ENCODE measurements at regions not wholly inside any gene's neighbourhood (a gene's known extent, or its start where the extent isn't known, plus 50 kb on each side); places are given as distances from the start of the nearest gene placed in this dataset.

DNA sequence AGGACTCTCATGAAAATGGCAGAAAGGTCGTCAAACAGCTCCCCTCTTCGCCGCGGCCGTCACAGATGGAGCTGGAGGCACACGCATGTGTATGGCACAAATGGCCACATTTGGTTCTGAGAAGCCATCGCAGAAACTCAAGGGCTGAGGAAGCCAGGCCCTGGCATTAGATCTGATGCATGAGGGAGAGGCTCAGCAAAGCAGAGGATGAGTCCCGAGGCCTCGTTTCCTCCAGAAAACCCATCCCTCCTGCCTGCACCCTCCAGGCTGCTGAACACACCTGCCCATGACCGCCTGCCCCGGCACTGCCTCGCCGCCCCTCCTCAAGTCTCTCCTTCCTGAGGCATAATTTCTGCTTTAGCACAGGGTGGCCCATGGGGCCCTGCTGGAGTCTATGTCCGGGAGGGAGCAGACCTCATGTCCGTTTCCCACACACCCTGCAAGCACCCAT, 240.3 kb downstream of the DLL1 start:
- H3K4me1 ChIP-seq (ENCODE audit: low read depth): no peaks in the 10 kb centered on the region
- no peak overlapping the region for H3K4me3 ChIP-seq
- no peaks in the 10 kb centered on the region for H3K27me3 ChIP-seq
- H3K27ac ChIP-seq: no peak overlapping the region
- no peak for DNase-seq (ENCODE audit: low read depth in 1 of 2, low spot score in 1 of 2)
- no peaks in the 10 kb centered on the region for H3K9me3 ChIP-seq (ENCODE audit: low read depth)
- H3K36me3 ChIP-seq: no peaks in the 10 kb centered on the region
- TF ChIP-seq, protein P1, sequence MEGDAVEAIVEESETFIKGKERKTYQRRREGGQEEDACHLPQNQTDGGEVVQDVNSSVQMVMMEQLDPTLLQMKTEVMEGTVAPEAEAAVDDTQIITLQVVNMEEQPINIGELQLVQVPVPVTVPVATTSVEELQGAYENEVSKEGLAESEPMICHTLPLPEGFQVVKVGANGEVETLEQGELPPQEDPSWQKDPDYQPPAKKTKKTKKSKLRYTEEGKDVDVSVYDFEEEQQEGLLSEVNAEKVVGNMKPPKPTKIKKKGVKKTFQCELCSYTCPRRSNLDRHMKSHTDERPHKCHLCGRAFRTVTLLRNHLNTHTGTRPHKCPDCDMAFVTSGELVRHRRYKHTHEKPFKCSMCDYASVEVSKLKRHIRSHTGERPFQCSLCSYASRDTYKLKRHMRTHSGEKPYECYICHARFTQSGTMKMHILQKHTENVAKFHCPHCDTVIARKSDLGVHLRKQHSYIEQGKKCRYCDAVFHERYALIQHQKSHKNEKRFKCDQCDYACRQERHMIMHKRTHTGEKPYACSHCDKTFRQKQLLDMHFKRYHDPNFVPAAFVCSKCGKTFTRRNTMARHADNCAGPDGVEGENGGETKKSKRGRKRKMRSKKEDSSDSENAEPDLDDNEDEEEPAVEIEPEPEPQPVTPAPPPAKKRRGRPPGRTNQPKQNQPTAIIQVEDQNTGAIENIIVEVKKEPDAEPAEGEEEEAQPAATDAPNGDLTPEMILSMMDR (IDR thresholded peaks at IDR 0.05; ENCODE audit: low read depth, low read length): no peak

DNA sequence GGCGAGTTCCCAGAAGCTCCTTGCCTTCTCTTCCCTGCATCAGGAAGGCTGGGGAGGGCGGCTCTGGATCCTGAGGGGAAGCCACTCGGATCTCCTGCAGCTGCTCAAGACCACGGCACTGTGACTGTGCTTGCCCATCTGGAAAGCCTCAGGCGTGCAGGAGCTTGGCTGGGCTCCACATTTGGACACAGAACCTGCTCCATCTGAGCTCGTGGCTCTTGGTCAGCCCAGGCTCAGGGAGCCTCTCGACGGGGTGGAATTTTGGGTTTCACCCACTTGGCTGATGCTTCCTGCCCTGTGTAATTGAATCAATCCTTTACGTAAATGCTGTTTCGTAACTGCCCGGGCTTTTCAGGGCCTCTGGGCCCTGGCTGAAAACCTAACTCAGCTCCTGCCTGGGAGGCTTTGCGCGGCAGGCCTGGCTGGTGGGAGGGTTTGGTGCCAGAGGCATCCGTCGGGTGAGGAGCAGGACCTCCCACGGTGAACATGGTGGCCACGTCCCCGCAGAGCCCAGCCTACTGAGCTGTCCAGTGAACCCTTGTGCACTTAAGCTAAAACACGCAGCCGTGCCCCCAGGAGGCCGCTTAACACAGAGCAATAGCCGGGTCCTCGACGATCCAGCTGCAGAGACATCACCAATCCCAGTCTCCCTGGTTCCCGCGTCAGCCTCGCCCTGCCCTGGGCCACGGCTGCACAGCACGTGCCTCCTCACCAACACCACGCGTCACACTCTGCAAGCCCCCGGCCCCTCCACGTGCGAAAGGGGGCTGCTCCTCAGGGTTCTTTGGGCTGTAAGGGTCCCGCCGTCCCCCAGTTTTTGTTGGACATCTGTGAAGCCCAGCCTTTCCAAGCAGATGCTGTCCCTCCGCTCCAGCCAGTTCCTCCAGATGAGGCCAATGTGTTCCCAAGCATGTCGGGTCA, 241.0 kb downstream of the DLL1 start:
- Histone ChIP-seq H3K27me3 (no peaks in the 10 kb centered on the region), H3K4me1 (ENCODE audit: low read depth) (no peaks in the 10 kb centered on the region), H3K27ac (no peak overlapping the region), H3K4me3 (no peak overlapping the region), H3K9me3 (ENCODE audit: low read depth) (no peaks in the 10 kb centered on the region), H3K36me3 (no peaks in the 10 kb centered on the region)
- TF ChIP-seq, protein P1 (IDR thresholded peaks at IDR 0.05; ENCODE audit: low read depth, low read length): no peak
- peak in 1 of 2 donors; percentile 96 for DNase-seq (ENCODE audit: low read depth in 1 of 2, low spot score in 1 of 2)

DNA sequence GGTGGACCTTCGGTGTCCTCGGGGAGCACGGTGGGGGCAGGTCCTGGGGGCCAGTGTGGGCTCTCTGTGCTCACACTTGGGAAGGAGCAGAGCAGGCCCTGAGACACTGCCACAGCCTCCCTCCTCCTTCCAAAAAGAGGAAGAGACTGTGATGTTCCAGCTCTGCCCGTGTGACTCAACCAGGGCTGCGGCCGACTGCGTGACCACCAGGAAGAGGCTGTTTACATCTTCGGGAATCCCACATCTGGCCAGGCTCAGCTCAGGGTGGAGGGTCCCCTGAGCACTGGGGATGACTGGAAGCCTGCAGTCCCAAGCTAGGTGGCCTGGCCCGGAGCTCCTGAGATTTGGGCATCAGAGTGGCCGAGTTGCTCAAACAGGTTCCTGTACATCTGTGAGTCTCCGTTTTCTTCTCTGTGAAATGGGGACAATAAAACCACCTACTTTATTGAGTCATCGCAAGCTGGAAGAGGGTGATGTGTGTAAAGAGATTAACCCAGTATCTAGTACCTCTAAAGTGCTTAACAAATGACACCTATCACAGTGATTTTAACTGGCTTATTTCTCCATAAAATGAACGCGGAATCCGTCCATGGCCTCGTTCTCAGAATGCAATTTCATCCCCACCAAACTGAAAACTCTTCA, 242.1 kb downstream of the DLL1 start:
- no peak overlapping the region for H3K27ac ChIP-seq
- H3K27me3 ChIP-seq: no peaks in the 10 kb centered on the region
- TF ChIP-seq, protein P1 (IDR thresholded peaks at IDR 0.05; ENCODE audit: low read depth, low read length): no peak
- H3K36me3 ChIP-seq: no peaks in the 10 kb centered on the region
- DNase-seq (ENCODE audit: low read depth in 1 of 2, low spot score in 1 of 2): peak in 1 of 2 donors; percentile 56
- H3K4me1 ChIP-seq (ENCODE audit: low read depth): peaks cover 5% of the 10 kb centered on the region
- no peak overlapping the region for H3K4me3 ChIP-seq
- no peaks in the 10 kb centered on the region for H3K9me3 ChIP-seq (ENCODE audit: low read depth)

DNA sequence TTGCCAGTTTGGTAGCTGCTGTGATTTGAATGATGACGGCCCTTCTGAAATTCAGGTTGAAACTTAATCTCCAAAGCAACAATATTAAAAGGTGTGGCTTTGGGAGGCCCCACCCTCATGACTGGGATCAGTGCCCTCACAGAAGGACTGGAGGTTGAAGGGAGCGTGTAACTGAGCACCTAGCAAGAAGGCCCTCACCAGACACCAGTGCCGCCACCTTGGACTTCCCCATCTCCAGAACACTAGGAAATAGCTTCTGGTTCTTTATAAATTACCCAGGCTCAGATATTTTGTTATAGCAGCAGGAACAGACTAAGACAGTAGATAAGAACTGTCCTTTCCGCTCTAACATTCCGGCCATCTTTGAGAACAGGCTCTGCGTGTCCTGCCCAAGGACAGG, 243.1 kb downstream of the DLL1 start:
- Histone ChIP-seq H3K4me3 (no peak overlapping the region), H3K36me3 (no peaks in the 10 kb centered on the region), H3K27ac (no peak overlapping the region), H3K4me1 (ENCODE audit: low read depth) (peaks cover 5% of the 10 kb centered on the region), H3K27me3 (no peaks in the 10 kb centered on the region), H3K9me3 (ENCODE audit: low read depth) (no peaks in the 10 kb centered on the region)
- TF ChIP-seq, protein P1 (IDR thresholded peaks at IDR 0.05; ENCODE audit: low read depth, low read length): no peak
- DNase-seq (ENCODE audit: low read depth in 1 of 2, low spot score in 1 of 2): no peak

DNA sequence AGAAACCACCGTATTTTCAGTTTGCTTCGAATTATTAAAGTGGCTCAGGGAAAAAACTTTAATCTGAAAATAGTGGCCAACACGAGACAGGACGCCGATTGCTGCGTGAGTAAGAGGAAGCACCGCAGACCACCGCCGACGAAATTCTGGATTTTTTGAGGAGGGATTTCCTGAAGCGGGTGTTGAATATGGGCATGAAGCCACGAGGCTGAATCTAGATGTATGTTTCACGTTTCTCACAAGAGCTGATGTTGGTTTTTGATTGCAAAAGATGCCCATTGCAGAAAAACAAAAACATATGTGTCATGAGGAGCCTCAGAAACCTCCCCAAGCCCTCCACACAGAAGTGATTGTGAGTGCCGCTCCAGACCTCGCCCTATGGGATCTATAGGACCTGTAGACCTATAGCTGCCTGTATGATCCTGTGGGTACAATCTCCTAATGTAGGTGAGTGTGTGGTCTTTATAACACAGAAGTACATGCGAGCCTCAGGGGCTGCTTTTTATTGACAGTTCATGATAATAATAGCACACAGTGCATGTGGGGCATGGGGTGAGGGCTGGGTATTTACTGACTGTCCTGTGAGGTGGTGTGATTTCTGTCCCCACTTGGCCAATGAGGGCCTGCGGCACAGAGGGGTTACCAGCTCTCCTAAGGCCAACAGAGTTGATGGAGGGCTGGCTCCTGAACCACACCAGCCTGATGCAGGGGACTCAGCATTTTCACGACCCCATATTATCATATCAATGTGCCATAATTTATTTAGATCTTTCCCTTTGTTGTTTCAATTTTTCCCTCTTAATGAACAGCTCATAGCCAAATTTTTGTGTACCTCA, 243.9 kb downstream of the DLL1 start:
- no peak overlapping the region for H3K4me3 ChIP-seq
- no peaks in the 10 kb centered on the region for H3K9me3 ChIP-seq (ENCODE audit: low read depth)
- H3K36me3 ChIP-seq: no peaks in the 10 kb centered on the region
- peak in 1 of 2 donors; percentile 71 for DNase-seq (ENCODE audit: low read depth in 1 of 2, low spot score in 1 of 2)
- no peak overlapping the region for H3K27ac ChIP-seq
- TF ChIP-seq, protein P1 (IDR thresholded peaks at IDR 0.05; ENCODE audit: low read depth, low read length): no peak
- peaks cover 5% of the 10 kb centered on the region for H3K4me1 ChIP-seq (ENCODE audit: low read depth)
- no peaks in the 10 kb centered on the region for H3K27me3 ChIP-seq
